HL-60/S4 (cell line): ENCODE measurements at regions not wholly inside any gene's neighbourhood (a gene's known extent, or its start where the extent isn't known, plus 50 kb on each side); places are given as distances from the start of the nearest gene placed in this dataset.

Experiments used
- in situ Hi-C: fragments of 300-500 bp; cut with MboI; formaldehyde crosslinking; loops from 2 replicates; pipeline ENCODE4 v1.14.3; 2022; ENCODE audit warnings: low sequenced_read_pairs

- in situ Hi-C loops = no loop called here
Observed at GRCh38 chr12:14148489-14149270, 167.3 kb upstream of the GRIN2B start.

GRCh38 chr12:14153803-14154202, 172.4 kb upstream of the GRIN2B start:
- in situ Hi-C loops = no loop called here

- in situ Hi-C loops = no loop called here
Observed at GRCh38 chr12:14156606-14157005, 175.2 kb upstream of the GRIN2B start.

- in situ Hi-C loops = no loop called here
Observed at GRCh38 chr12:14157088-14157747, 175.8 kb upstream of the GRIN2B start.

GRCh38 chr12:14164266-14164665, 182.9 kb upstream of the GRIN2B start:
- in situ Hi-C loops = no loop called here

GRCh38 chr12:14167005-14167628, 185.7 kb upstream of the GRIN2B start:
- in situ Hi-C loops = no loop called here

GRCh38 chr12:14169281-14169680, 187.9 kb upstream of the GRIN2B start:
- in situ Hi-C loops = no loop called here

GRCh38 chr12:14171106-14171505, 189.7 kb upstream of the GRIN2B start:
- in situ Hi-C loops = no loop called here

- in situ Hi-C loops = no loop called here
Observed at GRCh38 chr12:14175206-14175605, 190.3 kb upstream of the ATF7IP start.

GRCh38 chr12:14185427-14186192, 179.9 kb upstream of the ATF7IP start:
- in situ Hi-C loops = no loop called here

GRCh38 chr12:14186193-14186502, 179.3 kb upstream of the ATF7IP start:
- in situ Hi-C loops = no loop called here

GRCh38 chr12:14187002-14187401, 178.5 kb upstream of the ATF7IP start:
- in situ Hi-C loops = no loop called here

GRCh38 chr12:14187966-14188365, 177.5 kb upstream of the ATF7IP start:
- in situ Hi-C loops = no loop called here

GRCh38 chr12:14188744-14189143, 176.7 kb upstream of the ATF7IP start:
- in situ Hi-C loops = no loop called here

GRCh38 chr12:14190694-14191093, 174.8 kb upstream of the ATF7IP start:
- in situ Hi-C loops = no loop called here

GRCh38 chr12:14191612-14192011, 173.9 kb upstream of the ATF7IP start:
- in situ Hi-C loops = no loop called here

- in situ Hi-C loops = no loop called here
Observed at GRCh38 chr12:14193639-14194038, 171.8 kb upstream of the ATF7IP start.

GRCh38 chr12:14194572-14194971, 170.9 kb upstream of the ATF7IP start:
- in situ Hi-C loops = no loop called here

- in situ Hi-C loops = no loop called here
Observed at GRCh38 chr12:14199455-14200198, 165.9 kb upstream of the ATF7IP start.

GRCh38 chr12:14200598-14200997, 164.9 kb upstream of the ATF7IP start:
- in situ Hi-C loops = no loop called here

- in situ Hi-C loops = no loop called here
Observed at GRCh38 chr12:14201291-14201690, 164.2 kb upstream of the ATF7IP start.
